ENCODE measurements at regions not wholly inside any gene's neighbourhood (a gene's known extent, or its start where the extent isn't known, plus 50 kb on each side); places are given as distances from the start of the nearest gene placed in this dataset.

GRCh38 chr12:47591795-47592194 lies 114.0 kb downstream of the RPAP3 start:
- in situ Hi-C loops (cut with MboI; ENCODE audit: low pct_unique_long_range_greater_than_20kb, low sequenced_read_pairs, unreplicated experiment): no loop called here
- no peak for DNase-seq (ENCODE audit: low spot score)
- TF ChIP-seq CTCF (IDR thresholded peaks at IDR 0.05; ENCODE audit: extremely low read depth, insufficient read depth, missing control alignments): no peak

GRCh38 chr12:47591361-47591791 lies 114.5 kb downstream of the RPAP3 start:
- in situ Hi-C loops (cut with MboI; ENCODE audit: low pct_unique_long_range_greater_than_20kb, low sequenced_read_pairs, unreplicated experiment): no loop called here
- no peak for TF ChIP-seq CTCF (IDR thresholded peaks at IDR 0.05; ENCODE audit: extremely low read depth, insufficient read depth, missing control alignments)
- no peak for DNase-seq (ENCODE audit: low spot score)

DNA sequence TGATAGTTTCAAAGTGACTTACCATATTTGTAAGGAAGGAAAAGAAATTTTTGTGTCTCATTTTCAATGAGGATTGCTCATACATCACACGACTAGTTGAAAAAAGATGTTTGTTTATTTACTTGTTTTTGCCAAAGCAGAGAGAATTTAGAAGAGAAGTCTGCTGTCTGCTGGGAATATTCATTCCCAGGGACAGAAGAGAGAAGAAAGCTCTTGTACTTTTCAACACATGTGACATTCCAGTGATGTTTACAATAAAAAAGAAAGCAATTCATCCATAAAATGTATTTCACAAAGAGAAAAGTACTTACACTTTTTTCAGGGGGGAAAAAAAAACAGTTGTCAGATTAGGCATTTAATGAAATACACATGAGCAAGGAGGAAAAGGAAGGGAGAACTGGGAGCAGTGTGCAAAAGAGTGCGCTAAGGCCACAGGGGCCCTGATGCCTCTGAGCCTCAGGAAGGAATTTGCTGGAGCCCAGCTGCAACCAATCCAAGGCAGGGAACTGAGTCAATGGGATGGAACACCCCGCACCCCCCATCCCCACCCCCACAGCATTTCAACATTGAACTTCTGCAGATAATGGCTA lies 115.0 kb downstream of the RPAP3 start:
- no peak for TF ChIP-seq CTCF (IDR thresholded peaks at IDR 0.05; ENCODE audit: extremely low read depth, insufficient read depth, missing control alignments)
- no peak for DNase-seq (ENCODE audit: low spot score)
- in situ Hi-C loops (cut with MboI; ENCODE audit: low pct_unique_long_range_greater_than_20kb, low sequenced_read_pairs, unreplicated experiment): no loop called here

DNA sequence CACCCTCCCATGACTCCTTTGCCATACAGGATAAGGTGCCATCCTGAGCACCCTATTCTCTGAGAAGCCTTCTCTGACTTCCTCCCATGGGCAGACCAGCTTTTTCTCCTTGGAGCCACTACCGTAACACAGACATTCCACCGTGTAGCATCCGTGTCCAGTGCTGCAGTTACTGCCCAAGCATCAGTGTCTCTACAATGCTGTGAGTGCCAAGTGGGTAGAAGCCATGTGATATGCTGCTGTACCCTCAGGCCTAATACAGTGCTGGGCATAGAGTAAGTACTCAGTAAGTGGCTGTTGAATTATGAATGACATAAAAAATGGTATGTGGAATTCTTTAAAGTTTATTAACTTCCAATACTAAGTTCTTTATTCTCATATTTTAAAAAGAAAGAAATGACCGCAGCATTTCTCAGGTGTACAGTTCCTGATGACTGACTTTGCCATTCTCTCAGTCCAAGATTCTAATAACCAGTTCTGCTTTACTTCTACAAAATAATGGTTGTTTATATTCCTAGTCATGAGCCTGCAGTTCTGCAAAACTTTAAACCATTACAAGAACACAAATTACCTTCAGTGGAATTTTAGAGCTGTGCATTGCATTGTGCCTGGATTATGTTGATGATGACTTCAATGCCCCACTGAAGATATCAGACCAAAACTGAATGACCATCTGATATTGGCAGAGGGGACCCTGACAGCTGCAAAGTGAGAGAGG lies 118.7 kb downstream of the RPAP3 start:
- no peak for DNase-seq (ENCODE audit: low spot score)
- in situ Hi-C loops (cut with MboI; ENCODE audit: low pct_unique_long_range_greater_than_20kb, low sequenced_read_pairs, unreplicated experiment): no loop called here
- TF ChIP-seq CTCF (IDR thresholded peaks at IDR 0.05; ENCODE audit: extremely low read depth, insufficient read depth, missing control alignments): no peak

DNA sequence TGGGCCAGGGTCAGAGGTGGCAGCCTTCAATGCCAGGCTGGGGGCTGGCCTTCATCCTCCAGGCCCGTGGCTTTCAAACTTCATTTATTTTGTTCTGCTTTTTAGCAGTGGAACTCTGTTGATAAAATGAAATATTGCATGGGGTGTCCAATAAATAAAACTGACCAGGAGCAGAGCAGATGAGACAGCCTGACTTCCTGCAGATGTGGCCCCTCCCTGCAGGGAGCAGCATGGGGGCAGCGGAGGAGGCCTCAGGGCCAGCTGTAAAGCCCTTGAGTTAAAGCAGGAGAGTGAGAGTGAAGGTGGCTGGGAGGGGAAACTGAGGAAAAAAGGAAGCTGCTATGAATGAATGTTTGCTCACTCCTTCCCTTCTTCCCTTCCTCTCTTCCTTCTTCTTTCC lies 120.3 kb downstream of the RPAP3 start:
- TF ChIP-seq CTCF (IDR thresholded peaks at IDR 0.05; ENCODE audit: extremely low read depth, insufficient read depth, missing control alignments): no peak
- no peak for DNase-seq (ENCODE audit: low spot score)
- in situ Hi-C loops (cut with MboI; ENCODE audit: low pct_unique_long_range_greater_than_20kb, low sequenced_read_pairs, unreplicated experiment): no loop called here

GRCh38 chr12:47578836-47579235 lies 127.0 kb downstream of the RPAP3 start:
- no peak for DNase-seq (ENCODE audit: low spot score)
- in situ Hi-C loops (cut with MboI; ENCODE audit: low pct_unique_long_range_greater_than_20kb, low sequenced_read_pairs, unreplicated experiment): no loop called here
- TF ChIP-seq CTCF (IDR thresholded peaks at IDR 0.05; ENCODE audit: extremely low read depth, insufficient read depth, missing control alignments): no peak

Measured in GM13977 (cell line).